ENCODE measurements at regions not wholly inside any gene's neighbourhood (a gene's known extent, or its start where the extent isn't known, plus 50 kb on each side); places are given as distances from the start of the nearest gene placed in this dataset.

GRCh38 chr2:239601880-239602279 lies 201.1 kb upstream of the HDAC4 start:
- POLR2A ChIA-PET, result no interaction called here
- Histone ChIP-seq H3K36me3 (ENCODE audit: control insufficient read depth in 2 of 2, insufficient read depth in 2 of 2, low read length in 1 of 2) (no peaks in the 10 kb centered on the region), H3K27ac (ENCODE audit: control insufficient read depth, insufficient read depth) (no peak overlapping the region), H3K4me1 (ENCODE audit: control insufficient read depth, insufficient read depth, low read length) (no peaks in the 10 kb centered on the region), H2AFZ (ENCODE audit: control insufficient read depth, low read depth, low read length) (no peak overlapping the region), H4K20me1 (ENCODE audit: control insufficient read depth, insufficient read depth) (no peaks in the 10 kb centered on the region), H3K4me3 (no peak overlapping the region), H3K9me3 (replicated peaks; ENCODE audit: control insufficient read depth, insufficient read depth, low read length) (no peaks in the 10 kb centered on the region; the same call in 2 of the 3 replicates), H3K9ac (ENCODE audit: control insufficient read depth, insufficient read depth, low read length) (no peak overlapping the region), H3K4me2 (ENCODE audit: control insufficient read depth, insufficient read depth) (no peak overlapping the region), H3K27me3 (replicated peaks in 1 of 2; ENCODE audit: control insufficient read depth in 2 of 2, insufficient read depth in 2 of 2, low read length in 1 of 2) (0 out of 4 replicates have a peak, but pooled peaks cover 0 to 2% of the 10 kb centered on the region in 2 experiments), H3K79me2 (ENCODE audit: control insufficient read depth, insufficient read depth, low read length) (no peaks in the 10 kb centered on the region)
- CTCF ChIA-PET, result no interaction called here
- in situ Hi-C loops (cut with MboI), result no loop called here
- FAIRE-seq, result no peak
- intact Hi-C loops (cut with micrococcal nuclease; ENCODE audit: unreplicated experiment), result no loop called here
- ATAC-seq, result no peak
- no peak for DNase-seq (ENCODE audit: low read depth, low spot score)
- 61% methylated on average over 6 of the region's 7 CpGs for WGBS (ENCODE audit: insufficient coverage, insufficient replicate concordance, low lambda C conversion rate, missing lambda C conversion rate)
- SMC1A ChIA-PET (ENCODE audit: uncharacterized antibody, unreplicated experiment), result no interaction called here
- RAD21 ChIA-PET (ENCODE audit: unreplicated experiment), result no interaction called here
- BruUV-seq (replicated peaks), result no TSS peak
- TF ChIP-seq STAT1 (conservative IDR thresholded peaks at IDR 0.05) (no peak), E2F4 (IDR thresholded peaks at IDR 0.05; ENCODE audit: low read depth, low read length) (no peak), RAD21 (IDR thresholded peaks at IDR 0.05; ENCODE audit: insufficient read depth, low read depth, low read length) (no peak), SKIL (IDR thresholded peaks at IDR 0.05; ENCODE audit: low read depth, poor library complexity, severe bottlenecking) (no peak), BCL11A (IDR thresholded peaks at IDR 0.05; ENCODE audit: low read depth, low read length) (no peak), CUX1 (IDR thresholded peaks at IDR 0.05; ENCODE audit: insufficient replicate concordance, low read depth, low read length) (no peak), WRNIP1 (IDR thresholded peaks at IDR 0.05; ENCODE audit: borderline replicate concordance, low read depth, low read length) (no peak), KAT2A (conservative IDR thresholded peaks at IDR 0.05; ENCODE audit: control insufficient read depth, low read depth, low read length) (no peak), NBN (IDR thresholded peaks at IDR 0.05) (no peak), ATF2 (IDR thresholded peaks at IDR 0.05; ENCODE audit: low read length) (no peak), ZBED1 (IDR thresholded peaks at IDR 0.05; ENCODE audit: borderline replicate concordance) (no peak), RBBP5 (conservative IDR thresholded peaks at IDR 0.05) (no peak), NFYA (IDR thresholded peaks at IDR 0.05; ENCODE audit: borderline replicate concordance, low read depth, low read length) (no peak), NKRF (conservative IDR thresholded peaks at IDR 0.05) (no peak)

Data from GM12878 (cell line).